RWPE1 (cell line): ENCODE measurements at regions not wholly inside any gene's neighbourhood (a gene's known extent, or its start where the extent isn't known, plus 50 kb on each side); places are given as distances from the start of the nearest gene placed in this dataset.

ENCODE experiments used
- CTCF ChIA-PET: fragments of 350-600 bp; sonication (Branson Sonifier 250); formaldehyde crosslinking; extraction: SDS; loops from one replicate; lab custom pipeline; 2021; lab: Yijun Ruan, JAX
- POLR2A ChIA-PET: fragments of 400-600 bp; formaldehyde crosslinking; extraction: SDS; loops from one replicate; lab custom pipeline; 2020; ENCODE audit warnings: antibody characterized with exemption; ENCODE audit not compliant: low non-redundant PET; lab: Yijun Ruan, JAX
- DNase-seq: peaks from one replicate; pipeline ENCODE4 v3.0.0; 2012; ENCODE audit warnings: low spot score
- H3K27ac ChIP-seq: fragments of 450-650 bp; 2 replicates; pipeline ENCODE4 v1.5.1; 2017
- TF ChIP-seq, protein P1 (sequence below): fragments of 450-650 bp; conservative IDR thresholded peaks from 2 replicates; pipeline ENCODE4 v1.5.1; 2017; ENCODE audit warnings: low read depth, mild to moderate bottlenecking

DNA sequence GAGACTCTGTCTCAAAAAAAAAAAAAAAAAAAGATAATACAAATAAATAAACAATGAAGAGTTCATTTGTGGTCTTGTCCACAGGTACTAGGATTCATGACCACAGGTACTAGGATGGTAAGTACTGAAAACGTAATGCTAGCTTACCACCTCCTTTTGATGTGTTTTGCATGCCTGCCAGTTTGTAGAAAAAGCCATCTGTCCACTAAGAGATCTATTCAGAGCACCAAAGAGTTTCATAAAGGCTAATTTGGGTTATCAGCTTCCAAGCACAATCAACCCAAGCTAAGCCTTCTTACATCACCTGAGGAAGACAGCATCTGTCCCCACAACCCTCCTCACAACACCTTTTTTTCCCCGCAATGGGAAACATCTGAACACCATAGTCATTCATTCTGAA, 477.2 kb downstream of the ZEB2 start:
- CTCF ChIA-PET = interaction anchor here (0.6 kb wide), 1 partner anchor 486 kb away, joined by 6 read pairs; no protein-coding TSS in a partner anchor
- TF ChIP-seq, protein P1, sequence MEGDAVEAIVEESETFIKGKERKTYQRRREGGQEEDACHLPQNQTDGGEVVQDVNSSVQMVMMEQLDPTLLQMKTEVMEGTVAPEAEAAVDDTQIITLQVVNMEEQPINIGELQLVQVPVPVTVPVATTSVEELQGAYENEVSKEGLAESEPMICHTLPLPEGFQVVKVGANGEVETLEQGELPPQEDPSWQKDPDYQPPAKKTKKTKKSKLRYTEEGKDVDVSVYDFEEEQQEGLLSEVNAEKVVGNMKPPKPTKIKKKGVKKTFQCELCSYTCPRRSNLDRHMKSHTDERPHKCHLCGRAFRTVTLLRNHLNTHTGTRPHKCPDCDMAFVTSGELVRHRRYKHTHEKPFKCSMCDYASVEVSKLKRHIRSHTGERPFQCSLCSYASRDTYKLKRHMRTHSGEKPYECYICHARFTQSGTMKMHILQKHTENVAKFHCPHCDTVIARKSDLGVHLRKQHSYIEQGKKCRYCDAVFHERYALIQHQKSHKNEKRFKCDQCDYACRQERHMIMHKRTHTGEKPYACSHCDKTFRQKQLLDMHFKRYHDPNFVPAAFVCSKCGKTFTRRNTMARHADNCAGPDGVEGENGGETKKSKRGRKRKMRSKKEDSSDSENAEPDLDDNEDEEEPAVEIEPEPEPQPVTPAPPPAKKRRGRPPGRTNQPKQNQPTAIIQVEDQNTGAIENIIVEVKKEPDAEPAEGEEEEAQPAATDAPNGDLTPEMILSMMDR = no peak
- DNase-seq = no peak
- no peak overlapping the region for H3K27ac ChIP-seq
- POLR2A ChIA-PET = no interaction called here

DNA sequence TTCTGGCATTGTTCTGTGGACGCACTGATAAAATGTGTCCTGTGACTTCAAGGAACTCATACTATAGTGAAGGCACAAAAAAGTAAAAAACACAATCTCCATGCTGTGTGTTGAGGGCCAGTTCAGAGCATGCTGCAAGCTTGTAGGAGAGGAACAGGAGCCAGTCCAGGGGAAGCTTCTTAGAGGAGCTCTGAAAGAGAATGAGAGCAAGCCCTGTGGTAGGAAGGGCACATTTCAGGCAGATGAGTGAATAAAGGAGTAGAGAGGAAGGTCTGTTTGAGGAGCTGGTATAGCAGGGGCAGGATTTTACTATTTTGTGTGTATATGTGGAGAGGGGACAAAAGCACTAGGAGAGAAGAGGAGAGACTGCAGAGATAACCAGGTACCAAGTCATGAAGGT, 478.3 kb downstream of the ZEB2 start:
- DNase-seq = no peak
- POLR2A ChIA-PET = no interaction called here
- CTCF ChIA-PET = interaction anchor here (0.5 to 0.6 kb wide), 3 partner anchors 8 to 211 kb away, joined by 3 to 5 read pairs (median 3); no protein-coding TSS in a partner anchor

DNA sequence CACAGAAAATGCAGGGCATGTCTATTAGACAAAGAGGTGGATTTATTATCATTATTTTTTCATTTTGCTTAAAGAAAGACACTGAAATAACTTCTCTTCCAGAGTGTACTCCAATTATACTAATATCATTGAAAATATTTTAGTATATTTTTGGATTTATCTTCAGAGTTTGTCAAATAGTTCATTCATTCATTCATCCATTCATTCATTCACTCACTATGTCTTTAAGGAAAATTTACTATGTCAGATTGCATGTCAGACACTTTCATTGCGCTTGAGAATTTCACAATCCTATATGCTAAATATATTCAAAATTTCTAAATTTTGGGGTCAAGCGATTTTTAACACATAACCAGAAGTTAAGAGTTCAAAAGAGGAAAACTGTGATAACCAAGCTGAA, 479.1 kb downstream of the ZEB2 start:
- TF ChIP-seq, protein P1 = no peak
- POLR2A ChIA-PET = no interaction called here

More for the DNA sequence above, 478.3 kb downstream of the ZEB2 start:
- TF ChIP-seq, protein P1 = no peak
- no peak overlapping the region for H3K27ac ChIP-seq

DNA sequence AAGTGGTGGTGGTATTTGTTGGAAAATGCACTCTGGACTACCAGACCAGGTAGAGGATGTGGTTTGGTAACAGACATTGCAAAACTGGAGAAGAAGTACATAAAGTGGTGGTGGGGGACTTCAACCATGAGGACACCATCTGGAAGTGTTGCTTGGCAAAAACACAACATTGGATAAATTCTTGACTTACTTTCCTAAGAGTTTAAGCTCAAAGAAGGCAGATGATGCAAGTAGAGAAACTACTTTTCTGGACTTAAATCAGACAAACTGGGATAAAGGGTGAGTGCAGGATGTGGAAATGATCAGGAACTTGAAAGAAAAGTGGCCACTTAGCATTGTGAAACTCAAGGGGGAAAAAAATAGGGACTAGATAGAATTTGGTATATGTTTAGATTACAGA, 487.4 kb downstream of the ZEB2 start:
- TF ChIP-seq, protein P1 = no peak
- ChIA-PET CTCF (no interaction called here), POLR2A (no interaction called here)
- H3K27ac ChIP-seq = no peak overlapping the region
- DNase-seq = no peak

More for the DNA sequence above, 479.1 kb downstream of the ZEB2 start:
- no peak for DNase-seq
- CTCF ChIA-PET = interaction anchor here (0.6 kb wide), 1 partner anchor 155 kb away, joined by 3 read pairs; no protein-coding TSS in a partner anchor
- no peak overlapping the region for H3K27ac ChIP-seq

DNA sequence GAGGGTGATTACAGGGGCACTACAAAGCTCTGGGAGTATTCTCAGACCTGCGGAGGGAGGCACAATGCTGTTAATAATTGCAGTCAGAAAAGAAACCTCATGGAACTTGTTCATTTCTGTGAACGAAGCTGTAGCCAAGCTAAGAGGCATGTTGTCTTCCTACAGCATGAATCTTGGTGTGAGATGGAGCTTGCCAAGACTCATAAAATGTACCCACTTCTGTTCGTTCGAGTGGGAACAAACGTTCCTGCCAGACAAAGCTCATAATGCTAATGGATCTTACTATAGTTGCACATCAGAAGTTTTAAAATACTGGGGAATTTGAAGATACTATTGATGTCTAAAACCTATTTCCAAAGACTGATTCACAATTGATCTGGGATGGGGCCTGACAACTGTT, 489.1 kb downstream of the ZEB2 start:
- POLR2A ChIA-PET = no interaction called here
- no peak for DNase-seq
- TF ChIP-seq, protein P1 = no peak
- CTCF ChIA-PET = no interaction called here
- no peak overlapping the region for H3K27ac ChIP-seq

DNA sequence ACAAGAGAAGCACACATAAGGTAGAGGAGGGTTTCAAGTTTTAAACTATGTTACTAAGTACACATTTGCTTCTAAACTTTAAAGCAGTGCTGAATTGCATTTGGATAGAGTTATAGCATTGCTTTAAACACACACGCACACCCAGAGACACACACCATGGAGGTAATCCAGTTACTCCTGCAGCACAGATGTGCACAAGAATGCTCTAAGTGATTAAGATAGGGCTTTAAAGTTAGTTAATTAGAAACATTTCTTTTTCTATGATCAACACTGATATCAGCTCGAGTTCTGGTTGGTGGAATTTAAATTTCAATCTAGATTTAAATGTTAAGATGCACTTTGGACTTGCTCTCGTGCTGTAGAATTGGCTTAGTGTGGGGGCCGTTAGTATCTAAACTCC, 492.3 kb downstream of the ZEB2 start:
- no peak overlapping the region for H3K27ac ChIP-seq
- CTCF ChIA-PET = interaction anchor here (0.6 kb wide), 1 partner anchor 213 kb away, joined by 4 read pairs; no protein-coding TSS in a partner anchor
- TF ChIP-seq, protein P1 = no peak
- no peak for DNase-seq
- POLR2A ChIA-PET = no interaction called here

DNA sequence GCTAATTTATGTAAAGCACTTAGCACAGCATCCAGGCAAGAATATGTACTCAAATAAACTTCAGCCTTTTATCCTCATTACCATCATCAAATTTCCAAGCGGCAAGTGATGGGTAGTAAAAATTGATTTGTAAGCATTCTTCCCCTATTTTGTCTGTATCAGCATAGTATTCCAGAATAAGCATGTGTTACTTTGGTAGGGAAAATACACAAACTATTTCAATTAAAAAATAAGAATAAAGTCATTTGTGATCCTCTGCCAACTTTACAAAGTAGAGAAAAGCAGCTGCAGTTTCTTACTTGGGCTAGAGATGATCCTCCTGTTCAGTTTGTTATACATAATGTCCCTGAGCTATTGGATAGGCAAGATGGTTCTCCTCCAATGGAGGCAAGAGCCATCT, 493.2 kb downstream of the ZEB2 start:
- ChIA-PET CTCF (interaction anchor here (0.6 to 0.7 kb wide), 2 partner anchors 633 to 931 kb away, joined by 3 read pairs; no protein-coding TSS in a partner anchor), POLR2A (no interaction called here)
- no peak overlapping the region for H3K27ac ChIP-seq
- no peak for DNase-seq
- TF ChIP-seq, protein P1 = no peak
